ENCODE measurements at regions not wholly inside any gene's neighbourhood (a gene's known extent, or its start where the extent isn't known, plus 50 kb on each side); places are given as distances from the start of the nearest gene placed in this dataset.

- intact Hi-C loops (cut with micrococcal nuclease): loop anchor here (10.0 kb wide), 1 partner anchor 215 kb away; no protein-coding TSS in a partner anchor
- Histone ChIP-seq H3K27ac (replicated peaks) (no peak overlapping the region), H3K36me3 (no peaks in the 10 kb centered on the region), H3K27me3 (ENCODE audit: low read depth) (no peaks in the 10 kb centered on the region), H3K9me3 (replicated peaks) (peaks cover 12% of the 10 kb centered on the region), H3K4me1 (no peaks in the 10 kb centered on the region), H3K4me3 (no peak overlapping the region)
- no peak for TF ChIP-seq CTCF (IDR thresholded peaks at IDR 0.05; ENCODE audit: borderline replicate concordance)
- no peak for DNase-seq
Measured at GRCh38 chr21:28310171-28310685, 682.4 kb downstream of the LTN1 start.

GRCh38 chr21:28309596-28309995 lies 683.1 kb downstream of the LTN1 start:
- no peaks in the 10 kb centered on the region for H3K36me3 ChIP-seq
- no peak overlapping the region for H3K4me3 ChIP-seq
- no peak overlapping the region for H3K27ac ChIP-seq (replicated peaks)
- no peaks in the 10 kb centered on the region for H3K4me1 ChIP-seq
- no peak for TF ChIP-seq CTCF (IDR thresholded peaks at IDR 0.05; ENCODE audit: borderline replicate concordance)
- no peak for DNase-seq
- H3K9me3 ChIP-seq (replicated peaks): peaks cover 12% of the 10 kb centered on the region
- intact Hi-C loops (cut with micrococcal nuclease): no loop called here
- H3K27me3 ChIP-seq (ENCODE audit: low read depth): no peaks in the 10 kb centered on the region

- H3K4me1 ChIP-seq: no peaks in the 10 kb centered on the region
- no peak overlapping the region for H3K27ac ChIP-seq (replicated peaks)
- DNase-seq: no peak
- peaks cover 12% of the 10 kb centered on the region for H3K9me3 ChIP-seq (replicated peaks)
- no peaks in the 10 kb centered on the region for H3K27me3 ChIP-seq (ENCODE audit: low read depth)
- intact Hi-C loops (cut with micrococcal nuclease): no loop called here
- no peak for TF ChIP-seq CTCF (IDR thresholded peaks at IDR 0.05; ENCODE audit: borderline replicate concordance)
- no peaks in the 10 kb centered on the region for H3K36me3 ChIP-seq
- no peak overlapping the region for H3K4me3 ChIP-seq
Measured at GRCh38 chr21:28308516-28308915, 684.2 kb downstream of the LTN1 start.

GRCh38 chr21:28299946-28300345 lies 692.7 kb downstream of the LTN1 start:
- intact Hi-C loops (cut with micrococcal nuclease): no loop called here
- H3K4me1 ChIP-seq: no peaks in the 10 kb centered on the region
- no peaks in the 10 kb centered on the region for H3K9me3 ChIP-seq (replicated peaks)
- no peak for TF ChIP-seq CTCF (IDR thresholded peaks at IDR 0.05; ENCODE audit: borderline replicate concordance)
- no peaks in the 10 kb centered on the region for H3K27me3 ChIP-seq (ENCODE audit: low read depth)
- H3K36me3 ChIP-seq: no peaks in the 10 kb centered on the region
- DNase-seq: no peak
- no peak overlapping the region for H3K27ac ChIP-seq (replicated peaks)
- H3K4me3 ChIP-seq: no peak overlapping the region

- Histone ChIP-seq H3K4me3 (no peak overlapping the region), H3K9me3 (replicated peaks) (no peaks in the 10 kb centered on the region), H3K36me3 (no peaks in the 10 kb centered on the region), H3K27ac (replicated peaks) (no peak overlapping the region), H3K27me3 (ENCODE audit: low read depth) (no peaks in the 10 kb centered on the region), H3K4me1 (no peaks in the 10 kb centered on the region)
- intact Hi-C loops (cut with micrococcal nuclease): no loop called here
- no peak for DNase-seq
- TF ChIP-seq CTCF (IDR thresholded peaks at IDR 0.05; ENCODE audit: borderline replicate concordance): no peak
Measured at GRCh38 chr21:28298251-28298672, 694.4 kb downstream of the LTN1 start.

Data from left ventricle myocardium inferior (tissue), 1 donor.